Astrocyte of the cerebellum (primary cell): ENCODE measurements at regions not wholly inside any gene's neighbourhood (a gene's known extent, or its start where the extent isn't known, plus 50 kb on each side); places are given as distances from the start of the nearest gene placed in this dataset.

Experiments used
- DNase-seq: peaks from one replicate; pipeline ENCODE4 v3.0.0-alpha.2; 2011; ENCODE audit warnings: low read depth
- H3K4me3 ChIP-seq: 2 replicates; pipeline ENCODE4 v1.5.1; 2011; ENCODE audit warnings: mild to moderate bottlenecking, low read depth, low read length, moderate library complexity
- in situ Hi-C: cut with HindIII; loops from 2 replicates; pipeline ENCODE4 v1.10.0; 2017; ENCODE audit warnings: low sequenced_read_pairs
- TF ChIP-seq, protein P1 (sequence below): IDR thresholded peaks from 2 replicates; pipeline ENCODE4 v1.5.1; 2012; ENCODE audit warnings: low read length, low read depth, moderate library complexity, mild to moderate bottlenecking; ENCODE audit errors: missing control alignments

GRCh38 chr3:59107856-59108815 lies 58.3 kb upstream of the CFAP20DC start:
- H3K4me3 ChIP-seq, result no peak overlapping the region
- TF ChIP-seq, protein P1, sequence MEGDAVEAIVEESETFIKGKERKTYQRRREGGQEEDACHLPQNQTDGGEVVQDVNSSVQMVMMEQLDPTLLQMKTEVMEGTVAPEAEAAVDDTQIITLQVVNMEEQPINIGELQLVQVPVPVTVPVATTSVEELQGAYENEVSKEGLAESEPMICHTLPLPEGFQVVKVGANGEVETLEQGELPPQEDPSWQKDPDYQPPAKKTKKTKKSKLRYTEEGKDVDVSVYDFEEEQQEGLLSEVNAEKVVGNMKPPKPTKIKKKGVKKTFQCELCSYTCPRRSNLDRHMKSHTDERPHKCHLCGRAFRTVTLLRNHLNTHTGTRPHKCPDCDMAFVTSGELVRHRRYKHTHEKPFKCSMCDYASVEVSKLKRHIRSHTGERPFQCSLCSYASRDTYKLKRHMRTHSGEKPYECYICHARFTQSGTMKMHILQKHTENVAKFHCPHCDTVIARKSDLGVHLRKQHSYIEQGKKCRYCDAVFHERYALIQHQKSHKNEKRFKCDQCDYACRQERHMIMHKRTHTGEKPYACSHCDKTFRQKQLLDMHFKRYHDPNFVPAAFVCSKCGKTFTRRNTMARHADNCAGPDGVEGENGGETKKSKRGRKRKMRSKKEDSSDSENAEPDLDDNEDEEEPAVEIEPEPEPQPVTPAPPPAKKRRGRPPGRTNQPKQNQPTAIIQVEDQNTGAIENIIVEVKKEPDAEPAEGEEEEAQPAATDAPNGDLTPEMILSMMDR, result no peak
- in situ Hi-C loops, result no loop called here
- no peak for DNase-seq

DNA sequence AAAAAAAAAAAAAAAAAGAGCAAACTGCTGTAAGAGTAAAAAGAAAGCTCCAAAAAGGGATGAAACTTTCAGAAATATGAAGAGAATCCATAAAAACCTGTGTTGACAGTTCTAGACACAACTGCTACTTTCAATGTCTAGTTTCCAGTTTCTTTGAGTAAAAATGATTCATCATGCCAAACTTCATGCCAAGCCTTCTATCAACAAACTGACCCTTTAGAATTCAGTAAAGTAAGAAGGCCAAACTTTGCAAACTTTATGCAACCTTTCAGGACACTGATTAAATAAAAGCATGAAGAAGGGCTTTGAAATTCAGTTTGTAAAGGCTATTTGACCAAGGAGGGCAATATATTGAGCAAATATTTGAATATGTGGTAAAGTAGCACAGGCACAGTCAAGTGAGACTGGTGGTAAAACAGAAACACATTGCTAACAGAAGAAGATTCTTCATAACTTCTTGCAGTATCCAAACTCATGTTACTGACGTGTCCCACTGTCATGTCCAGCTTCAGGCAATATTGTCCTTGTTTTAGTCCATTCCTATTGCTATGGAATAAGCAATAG lies 56.3 kb upstream of the CFAP20DC start:
- in situ Hi-C loops, result no loop called here
- DNase-seq, result no peak
- H3K4me3 ChIP-seq, result no peak overlapping the region
- TF ChIP-seq, protein P1, result no peak

GRCh38 chr3:59103552-59103951 lies 53.7 kb upstream of the CFAP20DC start:
- in situ Hi-C loops, result no loop called here
- no peak for DNase-seq
- H3K4me3 ChIP-seq, result no peak overlapping the region
- TF ChIP-seq, protein P1, result no peak

DNA sequence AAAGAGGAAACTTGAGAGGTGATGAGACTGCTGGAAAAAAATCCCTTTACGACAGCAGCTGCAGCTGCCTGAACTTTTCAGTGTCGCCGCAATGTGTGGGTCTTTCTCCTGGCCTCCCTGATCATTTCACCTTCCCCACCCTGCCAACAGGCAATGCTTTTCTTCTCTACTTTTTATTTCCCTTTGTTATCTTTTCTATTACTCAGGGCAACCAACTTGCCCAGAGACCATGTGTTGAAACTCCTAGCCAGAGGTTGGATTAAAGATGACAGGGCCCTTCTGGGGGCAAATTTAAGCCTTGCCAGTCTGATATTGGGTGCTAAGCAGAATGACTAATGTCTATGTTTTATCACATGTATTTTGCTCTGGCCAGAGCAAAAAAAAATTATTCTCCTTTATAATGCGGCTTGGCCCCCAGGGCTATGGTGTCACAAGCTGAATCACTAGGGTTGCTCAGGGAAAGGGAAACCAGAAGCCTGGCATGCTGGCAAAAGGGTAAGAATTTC lies 51.5 kb upstream of the CFAP20DC start:
- no peak overlapping the region for H3K4me3 ChIP-seq
- no peak for DNase-seq
- in situ Hi-C loops, result no loop called here
- TF ChIP-seq, protein P1, result no peak
